Effector CD4-positive, alpha-beta T cell (primary cell): ENCODE measurements at regions not wholly inside any gene's neighbourhood (a gene's known extent, or its start where the extent isn't known, plus 50 kb on each side); places are given as distances from the start of the nearest gene placed in this dataset.
"Not testable (repeated sequence)": the region's sequence is repeated elsewhere in the genome, so short reads cannot be mapped to it uniquely, and the experiment has no call there.

Experiments
- DNase-seq: peaks from one replicate; pipeline ENCODE4 v3.0.0-alpha.2; 2020

- DNase-seq = no peak
These were observed 273.3 kb downstream of the NSUN3 start for GRCh38 chr3:94336046-94336753.

GRCh38 chr3:94345101-94345500, 282.2 kb downstream of the NSUN3 start:
- no peak for DNase-seq

- DNase-seq = no peak
These were observed 286.5 kb downstream of the NSUN3 start for GRCh38 chr3:94349310-94349878.

- DNase-seq = no peak
These were observed 293.7 kb downstream of the NSUN3 start for GRCh38 chr3:94356581-94356980.

DNA sequence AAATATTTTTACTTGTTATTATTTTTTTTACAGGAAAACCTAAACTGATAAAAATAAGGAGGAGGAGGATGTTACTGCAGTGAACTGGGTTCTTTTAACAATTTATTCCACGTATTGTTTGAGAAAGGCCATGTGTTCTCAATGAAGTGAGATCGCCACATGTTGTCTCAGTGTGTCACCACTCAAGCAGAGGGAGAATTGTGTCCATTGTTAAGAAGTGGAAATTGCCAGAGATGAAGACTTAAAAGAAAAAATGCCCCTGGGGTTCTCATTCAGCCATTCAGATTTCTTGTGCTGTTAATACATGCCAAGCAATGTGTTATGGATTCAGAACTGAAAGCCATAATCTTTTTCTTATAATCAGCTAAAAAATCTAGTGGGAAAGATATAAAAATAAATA, 297.1 kb downstream of the NSUN3 start:
- no peak for DNase-seq

DNA sequence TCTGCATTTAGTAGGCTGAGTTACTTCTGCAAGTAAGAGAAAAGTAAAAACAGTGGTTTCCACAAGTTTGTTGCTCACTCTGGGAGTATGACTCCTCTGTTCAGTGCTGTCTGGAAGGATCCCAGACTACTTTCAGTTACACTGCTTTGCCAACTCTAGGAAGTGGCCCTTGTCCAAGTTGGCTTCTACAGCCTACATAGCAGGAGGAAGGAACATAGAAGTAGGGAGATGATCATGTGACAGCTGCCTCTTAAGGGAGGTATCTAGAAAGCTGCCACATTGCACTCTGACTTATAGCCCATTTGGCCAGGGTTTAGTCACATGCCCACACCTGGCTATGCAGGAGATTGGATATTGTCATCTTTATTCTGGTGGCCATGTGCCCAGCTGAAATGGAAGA, 298.1 kb downstream of the NSUN3 start:
- DNase-seq = no peak

DNA sequence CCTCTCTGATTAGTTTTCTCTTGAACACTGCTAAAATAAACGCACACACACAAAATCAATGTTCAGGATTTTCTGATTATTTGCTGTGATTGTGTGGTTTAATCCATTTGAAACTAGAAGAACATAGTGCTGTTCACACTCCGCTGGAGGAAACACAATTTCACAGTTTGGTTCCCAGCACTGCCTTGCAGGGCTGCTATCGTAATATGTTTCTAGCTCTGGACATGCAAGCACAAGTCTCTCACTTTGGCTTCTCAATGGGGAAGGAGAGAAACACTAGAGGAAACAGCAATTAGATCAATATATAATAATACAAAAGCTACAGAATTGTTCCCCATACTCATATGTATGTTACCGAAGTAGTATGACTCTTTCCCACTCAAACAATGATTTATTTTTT, 299.5 kb downstream of the NSUN3 start:
- no peak for DNase-seq

DNA sequence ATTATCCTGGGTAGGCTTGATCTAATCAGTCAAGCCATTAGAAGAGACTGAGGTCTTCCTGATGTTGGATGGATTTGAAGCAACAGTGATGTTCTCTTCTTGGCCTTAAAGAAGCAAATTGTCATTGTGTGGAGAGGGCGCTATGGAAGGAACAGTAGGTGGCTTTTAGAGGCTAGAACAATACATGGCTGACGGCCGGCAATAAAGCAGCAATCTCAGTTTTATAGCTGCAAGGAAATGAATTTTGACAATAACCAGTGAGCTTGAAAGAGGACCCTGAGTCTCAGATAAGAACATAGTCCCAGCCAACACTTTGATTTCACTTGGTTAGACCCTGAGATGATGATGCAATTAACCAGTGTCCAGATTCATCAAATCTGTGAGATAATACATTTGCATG, 302.1 kb downstream of the NSUN3 start:
- no peak for DNase-seq

- DNase-seq = no peak
These were observed 309.2 kb downstream of the NSUN3 start for GRCh38 chr3:94372026-94372425.

- DNase-seq = no peak
These were observed 310.6 kb downstream of the NSUN3 start for GRCh38 chr3:94373456-94373855.

GRCh38 chr3:94374439-94375161, 311.7 kb downstream of the NSUN3 start:
- no peak for DNase-seq

GRCh38 chr3:94377123-94377696, 314.3 kb downstream of the NSUN3 start:
- not testable (repeated sequence) for DNase-seq

DNA sequence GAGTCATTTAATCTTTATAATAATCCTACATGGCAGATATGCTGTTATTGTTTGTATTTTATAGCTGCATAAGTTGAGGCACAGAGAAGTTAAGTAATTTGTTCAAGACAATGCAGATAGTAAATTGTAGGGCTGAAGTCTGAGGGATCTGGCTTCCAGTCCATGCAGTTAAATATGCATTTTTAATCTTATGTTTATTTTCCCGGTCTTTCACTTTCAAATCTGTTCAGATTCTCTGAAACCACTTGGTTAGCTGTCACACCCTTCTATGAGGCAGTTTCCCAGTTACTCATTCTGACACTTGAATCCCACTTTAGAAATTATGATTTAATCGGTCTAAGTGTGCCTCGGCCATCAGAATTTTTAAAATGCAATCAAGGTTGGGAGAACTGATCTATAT, 315.0 kb downstream of the NSUN3 start:
- DNase-seq = not testable (repeated sequence)

GRCh38 chr3:94378322-94378721, 315.5 kb downstream of the NSUN3 start:
- DNase-seq = no peak

DNA sequence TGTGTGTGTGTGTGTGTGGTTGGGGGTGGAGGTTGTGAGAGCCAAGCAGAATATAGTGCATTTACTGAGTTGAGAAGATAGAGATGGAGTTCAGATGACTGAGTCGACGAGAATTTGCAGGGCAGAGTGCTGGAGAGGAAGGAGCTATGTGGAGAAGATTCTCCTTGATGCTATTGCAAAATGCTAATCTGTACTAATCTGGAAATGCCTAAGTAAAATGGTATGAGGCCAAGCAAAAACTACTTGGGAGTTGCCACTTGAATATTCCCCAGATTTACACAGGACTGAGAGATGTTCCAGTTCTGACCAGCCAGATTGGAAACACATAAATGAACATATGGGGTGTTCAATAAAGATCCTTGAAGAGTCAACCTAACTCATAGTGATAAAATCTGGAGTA, 316.4 kb downstream of the NSUN3 start:
- DNase-seq = no peak

- DNase-seq = no peak
These were observed 332.0 kb downstream of the NSUN3 start for GRCh38 chr3:94394885-94395284.

- no peak for DNase-seq
These were observed 333.0 kb downstream of the NSUN3 start for GRCh38 chr3:94395851-94396250.

GRCh38 chr3:94398036-94398435, 335.2 kb downstream of the NSUN3 start:
- no peak for DNase-seq

DNA sequence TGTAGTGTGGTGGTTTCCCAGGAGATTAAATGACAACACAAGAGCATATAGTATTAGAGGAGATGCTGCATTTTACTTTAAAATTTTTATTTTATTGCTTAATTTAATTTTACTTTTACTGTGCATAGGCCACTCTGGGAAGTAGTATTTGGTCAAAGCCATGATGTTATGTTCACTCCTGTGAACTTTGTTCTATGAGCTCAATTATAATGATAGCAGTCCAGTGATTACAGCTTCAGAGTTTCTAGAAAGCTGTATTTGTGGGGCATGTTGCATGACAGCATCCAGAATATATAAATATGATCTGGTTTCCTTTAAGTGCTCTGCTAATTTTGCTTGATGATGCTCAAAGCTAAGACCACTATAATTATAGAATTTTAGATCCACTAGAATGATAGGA, 338.6 kb downstream of the NSUN3 start:
- no peak for DNase-seq

DNA sequence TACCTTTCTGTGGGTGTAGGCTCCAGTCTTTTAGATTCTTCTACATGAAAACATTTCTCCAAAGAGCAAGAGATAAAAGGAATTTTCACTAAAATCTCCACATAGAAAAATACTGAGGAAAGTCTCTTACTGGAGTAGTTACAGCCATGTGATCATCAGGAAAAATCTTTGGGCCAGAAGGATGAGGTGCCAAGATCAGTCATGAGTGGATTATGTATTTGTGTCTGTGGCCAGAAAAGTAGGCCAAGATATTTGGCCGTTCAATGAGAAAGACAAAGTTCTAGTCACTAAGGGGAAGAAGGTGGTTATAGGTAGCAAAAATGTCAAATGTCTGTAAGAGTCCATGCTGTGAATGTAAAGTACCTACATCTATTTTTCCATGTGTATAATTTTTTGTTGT, 339.3 kb downstream of the NSUN3 start:
- DNase-seq = no peak

- DNase-seq = no peak
These were observed 342.6 kb downstream of the NSUN3 start for GRCh38 chr3:94405258-94406035.

- DNase-seq = no peak
These were observed 343.7 kb downstream of the NSUN3 start for GRCh38 chr3:94406595-94406994.

GRCh38 chr3:94412936-94413335, 350.1 kb downstream of the NSUN3 start:
- DNase-seq = not testable (repeated sequence)
